ENCODE measurements at regions not wholly inside any gene's neighbourhood (a gene's known extent, or its start where the extent isn't known, plus 50 kb on each side); places are given as distances from the start of the nearest gene placed in this dataset.

GRCh38 chr3:101043687-101044078, 50.5 kb upstream of the ABI3BP start:
- H3K27me3 ChIP-seq: no peaks in the 10 kb centered on the region
- peaks cover 20% of the 10 kb centered on the region for H3K4me1 ChIP-seq
- no peak overlapping the region for H3K4me3 ChIP-seq (ENCODE audit: low read depth, low read length)
- no peaks in the 10 kb centered on the region for H3K36me3 ChIP-seq
- no peaks in the 10 kb centered on the region for H3K9me3 ChIP-seq
- DNase-seq: no peak
- no peak for TF ChIP-seq CTCF (IDR thresholded peaks at IDR 0.05; ENCODE audit: low read depth, low read length)

- H3K36me3 ChIP-seq: no peaks in the 10 kb centered on the region
- no peaks in the 10 kb centered on the region for H3K9me3 ChIP-seq
- H3K4me1 ChIP-seq: peaks cover 22% of the 10 kb centered on the region
- no peak for DNase-seq
- TF ChIP-seq CTCF (IDR thresholded peaks at IDR 0.05; ENCODE audit: low read depth, low read length): no peak
- no peaks in the 10 kb centered on the region for H3K27me3 ChIP-seq
- H3K4me3 ChIP-seq (ENCODE audit: low read depth, low read length): no peak overlapping the region
These were observed 49.9 kb upstream of the ABI3BP start for GRCh38 chr3:101042996-101043686.
